ENCODE measurements at regions not wholly inside any gene's neighbourhood (a gene's known extent, or its start where the extent isn't known, plus 50 kb on each side); places are given as distances from the start of the nearest gene placed in this dataset.

DNA sequence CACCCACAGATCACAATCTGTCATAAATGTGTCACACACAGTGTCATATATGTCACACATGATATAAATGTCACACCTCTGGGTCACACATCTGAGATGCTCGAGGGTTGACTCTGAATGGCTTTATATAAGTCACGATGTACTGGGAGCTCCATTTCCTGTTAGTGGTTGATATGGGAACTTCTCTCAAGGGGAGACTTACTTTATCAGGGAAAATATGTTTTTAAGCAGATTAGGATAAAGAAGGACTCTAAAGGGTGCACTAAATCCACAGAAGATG lies 83.9 kb upstream of the MEF2A start:
- H3K27me3 Mint-ChIP-seq (ENCODE audit: unreplicated experiment) = no peaks in the 10 kb centered on the region
- peaks cover 5% of the 10 kb centered on the region for H3K36me3 Mint-ChIP-seq (ENCODE audit: unreplicated experiment)
- H3K4me3 Mint-ChIP-seq (ENCODE audit: unreplicated experiment) = no peak overlapping the region
- no peak for DNase-seq (ENCODE audit: extremely low spot score, unreplicated experiment)
- H3K9me3 Mint-ChIP-seq (ENCODE audit: unreplicated experiment) = no peaks in the 10 kb centered on the region
- TF ChIP-seq, protein P1, sequence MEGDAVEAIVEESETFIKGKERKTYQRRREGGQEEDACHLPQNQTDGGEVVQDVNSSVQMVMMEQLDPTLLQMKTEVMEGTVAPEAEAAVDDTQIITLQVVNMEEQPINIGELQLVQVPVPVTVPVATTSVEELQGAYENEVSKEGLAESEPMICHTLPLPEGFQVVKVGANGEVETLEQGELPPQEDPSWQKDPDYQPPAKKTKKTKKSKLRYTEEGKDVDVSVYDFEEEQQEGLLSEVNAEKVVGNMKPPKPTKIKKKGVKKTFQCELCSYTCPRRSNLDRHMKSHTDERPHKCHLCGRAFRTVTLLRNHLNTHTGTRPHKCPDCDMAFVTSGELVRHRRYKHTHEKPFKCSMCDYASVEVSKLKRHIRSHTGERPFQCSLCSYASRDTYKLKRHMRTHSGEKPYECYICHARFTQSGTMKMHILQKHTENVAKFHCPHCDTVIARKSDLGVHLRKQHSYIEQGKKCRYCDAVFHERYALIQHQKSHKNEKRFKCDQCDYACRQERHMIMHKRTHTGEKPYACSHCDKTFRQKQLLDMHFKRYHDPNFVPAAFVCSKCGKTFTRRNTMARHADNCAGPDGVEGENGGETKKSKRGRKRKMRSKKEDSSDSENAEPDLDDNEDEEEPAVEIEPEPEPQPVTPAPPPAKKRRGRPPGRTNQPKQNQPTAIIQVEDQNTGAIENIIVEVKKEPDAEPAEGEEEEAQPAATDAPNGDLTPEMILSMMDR (IDR thresholded peaks at IDR 0.05) = no peak
- peak overlapping the region; percentile 39 for H3K27ac Mint-ChIP-seq (ENCODE audit: unreplicated experiment)
- peaks cover 44% of the 10 kb centered on the region for H3K4me1 Mint-ChIP-seq (ENCODE audit: unreplicated experiment)

DNA sequence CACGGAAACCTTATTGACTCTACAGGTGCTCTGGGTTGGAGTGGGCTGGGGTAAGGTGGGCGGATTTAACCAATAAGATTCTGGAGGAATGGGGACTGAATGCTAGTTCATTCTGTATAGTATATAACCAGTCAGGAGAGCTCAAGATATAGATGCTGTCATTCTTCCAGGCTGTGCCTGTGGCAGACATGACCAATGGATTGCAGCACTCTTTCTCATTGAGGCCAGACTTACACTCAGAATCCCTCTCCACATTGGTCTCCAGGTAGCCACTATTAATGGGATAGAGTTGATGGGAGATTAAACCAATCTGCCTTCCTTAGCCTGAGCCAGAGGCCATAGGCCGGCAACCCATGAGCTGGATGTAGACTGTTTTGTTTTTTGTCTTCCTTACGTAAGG lies 82.8 kb upstream of the MEF2A start:
- peaks cover 44% of the 10 kb centered on the region for H3K4me1 Mint-ChIP-seq (ENCODE audit: unreplicated experiment)
- TF ChIP-seq, protein P1 (IDR thresholded peaks at IDR 0.05) = no peak
- H3K4me3 Mint-ChIP-seq (ENCODE audit: unreplicated experiment) = no peak overlapping the region
- H3K27ac Mint-ChIP-seq (ENCODE audit: unreplicated experiment) = no peak overlapping the region
- no peaks in the 10 kb centered on the region for H3K9me3 Mint-ChIP-seq (ENCODE audit: unreplicated experiment)
- no peak for DNase-seq (ENCODE audit: extremely low spot score, unreplicated experiment)
- no peaks in the 10 kb centered on the region for H3K27me3 Mint-ChIP-seq (ENCODE audit: unreplicated experiment)
- peaks cover 5% of the 10 kb centered on the region for H3K36me3 Mint-ChIP-seq (ENCODE audit: unreplicated experiment)

DNA sequence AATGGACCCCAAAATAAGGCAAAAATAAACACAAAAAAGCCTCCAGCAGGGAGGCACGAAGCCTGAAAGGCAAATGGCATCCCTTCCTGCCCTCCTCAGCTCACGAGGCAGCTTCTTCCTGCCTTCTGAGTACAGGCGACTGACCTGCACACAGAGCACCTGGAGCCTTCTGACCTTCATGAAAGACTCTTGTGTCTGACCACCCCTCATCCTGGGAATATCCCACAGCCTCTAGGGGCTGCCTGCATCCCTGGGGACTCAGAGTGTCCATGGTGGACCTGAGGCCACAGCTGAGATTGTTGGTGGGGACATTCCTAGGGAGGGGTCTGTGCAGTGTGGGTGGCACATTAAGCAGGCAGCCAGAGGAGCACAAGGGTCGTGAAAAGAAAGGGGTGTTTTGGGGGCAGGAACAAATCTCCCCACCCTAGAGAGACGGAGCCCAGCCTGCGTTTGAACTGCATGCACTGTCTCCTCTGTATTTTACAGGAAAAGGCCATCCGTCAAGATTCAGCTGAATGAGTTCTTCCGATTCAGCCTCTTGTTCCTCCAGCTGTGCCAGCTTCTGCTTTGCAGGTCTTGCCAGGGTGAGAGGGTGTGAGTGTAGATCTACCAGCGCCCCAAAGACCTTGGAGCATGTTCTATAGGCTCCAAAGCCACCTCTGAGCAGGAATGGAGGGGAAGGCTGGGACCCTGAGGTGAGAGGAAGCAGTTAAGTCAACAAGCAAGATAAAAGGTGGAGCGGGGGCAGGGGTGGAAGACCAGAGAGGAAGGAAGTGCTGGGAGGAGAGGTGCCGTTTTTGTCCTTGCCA lies 80.4 kb upstream of the MEF2A start:
- H3K4me1 Mint-ChIP-seq (ENCODE audit: unreplicated experiment) = peaks cover 45% of the 10 kb centered on the region
- peak overlapping the region; percentile 98 for H3K27ac Mint-ChIP-seq (ENCODE audit: unreplicated experiment)
- peak; percentile 60 for DNase-seq (ENCODE audit: extremely low spot score, unreplicated experiment)
- H3K9me3 Mint-ChIP-seq (ENCODE audit: unreplicated experiment) = no peaks in the 10 kb centered on the region
- H3K4me3 Mint-ChIP-seq (ENCODE audit: unreplicated experiment) = peak overlapping the region; percentile 59
- H3K27me3 Mint-ChIP-seq (ENCODE audit: unreplicated experiment) = no peaks in the 10 kb centered on the region
- TF ChIP-seq, protein P1 (IDR thresholded peaks at IDR 0.05) = no peak
- peaks cover 5% of the 10 kb centered on the region for H3K36me3 Mint-ChIP-seq (ENCODE audit: unreplicated experiment)

DNA sequence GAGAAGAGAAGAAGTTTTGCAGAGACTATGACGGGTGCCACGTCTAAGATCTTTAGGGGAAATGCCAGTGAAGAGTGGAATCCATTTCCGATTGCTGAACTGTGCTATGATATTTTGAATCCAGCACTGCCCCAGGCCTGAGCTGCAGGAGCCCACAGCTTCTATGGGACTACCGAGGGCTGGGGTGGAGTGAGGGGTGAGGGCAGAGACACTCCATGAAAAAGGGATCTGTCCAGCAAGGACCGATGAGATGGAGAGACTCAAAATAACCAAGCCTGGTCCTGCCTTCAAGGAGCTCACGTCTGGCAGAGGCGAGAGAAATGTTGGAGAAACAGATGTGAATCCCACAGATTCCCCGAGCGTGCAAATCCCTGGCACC lies 79.8 kb upstream of the MEF2A start:
- Mint-ChIP-seq H3K27ac (ENCODE audit: unreplicated experiment) (peak overlapping the region; percentile 98), H3K27me3 (ENCODE audit: unreplicated experiment) (no peaks in the 10 kb centered on the region), H3K4me1 (ENCODE audit: unreplicated experiment) (peaks cover 40% of the 10 kb centered on the region), H3K4me3 (ENCODE audit: unreplicated experiment) (peak overlapping the region; percentile 59), H3K9me3 (ENCODE audit: unreplicated experiment) (no peaks in the 10 kb centered on the region), H3K36me3 (ENCODE audit: unreplicated experiment) (no peaks in the 10 kb centered on the region)
- TF ChIP-seq, protein P1 (IDR thresholded peaks at IDR 0.05) = no peak
- no peak for DNase-seq (ENCODE audit: extremely low spot score, unreplicated experiment)

DNA sequence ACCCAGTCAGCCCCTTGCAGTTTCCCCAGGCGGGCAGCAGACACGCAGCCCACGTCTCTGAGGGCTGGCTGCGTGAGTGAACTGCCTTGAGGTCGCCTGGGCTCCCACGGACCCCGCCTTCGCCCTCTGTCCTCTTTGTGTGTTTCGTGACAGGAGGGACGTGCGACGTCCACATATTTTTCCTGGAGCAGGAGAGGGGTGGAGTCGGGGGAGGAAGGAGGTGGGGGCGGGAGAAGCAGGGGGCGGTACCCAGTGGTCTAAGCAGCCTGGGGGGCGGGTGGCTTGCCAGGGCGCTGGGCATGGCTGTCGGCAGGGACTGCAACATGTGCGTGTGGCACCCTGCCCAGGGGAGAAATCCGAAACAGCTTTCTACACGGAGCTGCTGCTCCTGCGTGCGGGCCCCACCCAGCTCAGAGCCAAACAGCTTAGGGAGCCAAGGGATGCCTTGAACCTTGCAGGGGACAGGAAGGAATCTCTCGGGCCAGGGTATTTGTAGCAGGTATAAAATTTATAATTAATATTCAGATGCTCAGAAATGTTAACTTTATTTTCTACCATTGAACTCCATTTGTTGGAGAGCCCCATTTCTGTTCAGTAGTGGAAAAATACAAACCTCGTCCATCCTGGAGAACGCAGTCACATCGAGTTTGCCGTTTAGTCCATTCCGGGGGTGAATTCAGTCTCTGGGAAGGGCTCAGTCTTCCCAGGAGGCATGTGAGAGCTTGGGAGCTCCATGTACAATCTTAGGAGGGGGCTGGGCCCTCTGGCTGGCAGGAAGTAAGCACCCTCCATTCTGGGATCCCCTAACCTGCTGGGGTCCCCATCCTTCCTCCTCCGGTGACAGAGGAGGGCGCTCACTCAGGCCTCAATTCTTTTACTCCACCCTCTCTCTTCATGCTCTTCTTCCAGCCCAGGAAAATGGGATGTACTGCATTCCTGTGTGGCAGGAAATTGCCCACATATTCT lies 79.1 kb upstream of the MEF2A start:
- no peaks in the 10 kb centered on the region for H3K27me3 Mint-ChIP-seq (ENCODE audit: unreplicated experiment)
- H3K9me3 Mint-ChIP-seq (ENCODE audit: unreplicated experiment) = no peaks in the 10 kb centered on the region
- H3K36me3 Mint-ChIP-seq (ENCODE audit: unreplicated experiment) = no peaks in the 10 kb centered on the region
- peak overlapping the region; percentile 98 for H3K27ac Mint-ChIP-seq (ENCODE audit: unreplicated experiment)
- H3K4me3 Mint-ChIP-seq (ENCODE audit: unreplicated experiment) = peak overlapping the region; percentile 59
- TF ChIP-seq, protein P1 (IDR thresholded peaks at IDR 0.05) = no peak
- peak; percentile 96 for DNase-seq (ENCODE audit: extremely low spot score, unreplicated experiment)
- peaks cover 34% of the 10 kb centered on the region for H3K4me1 Mint-ChIP-seq (ENCODE audit: unreplicated experiment)

All from osteocyte (in vitro differentiated cells).